Karpas-422 (cell line): ENCODE measurements at regions not wholly inside any gene's neighbourhood (a gene's known extent, or its start where the extent isn't known, plus 50 kb on each side); places are given as distances from the start of the nearest gene placed in this dataset.

Experiments
- DNase-seq: peaks from one replicate; pipeline ENCODE4 v3.0.0-alpha.2; 2015
- H2AFZ ChIP-seq: fragments of 200-600 bp; sonication (generic); 2 replicates; pipeline ENCODE4 v1.6.1; 2014; ENCODE audit warnings: antibody characterized with exemption, low read length, mixed read lengths
- H3K27ac ChIP-seq: fragments of 200-600 bp; sonication (generic); 2 replicates; pipeline ENCODE4 v1.5.1; 2014; ENCODE audit warnings: mild to moderate bottlenecking, low read length, moderate library complexity
- H3K27me3 ChIP-seq: fragments of 200-600 bp; sonication (generic); 2 replicates; pipeline ENCODE4 v1.6.1; 2014; ENCODE audit warnings: low read length, mixed read lengths
- H3K36me3 ChIP-seq: fragments of 200-600 bp; sonication (generic); 2 replicates; pipeline ENCODE4 v1.6.1; 2014; ENCODE audit warnings: low read length, mixed read lengths; ENCODE audit not compliant: insufficient read depth
- H3K4me1 ChIP-seq: fragments of 200-600 bp; sonication (generic); 2 replicates; pipeline ENCODE4 v1.6.1; 2014; ENCODE audit warnings: mild to moderate bottlenecking, low read length, mixed read lengths
- H3K4me2 ChIP-seq: fragments of 200-600 bp; sonication (generic); 2 replicates; pipeline ENCODE4 v1.6.1; 2014; ENCODE audit warnings: low read length, low read depth, mild to moderate bottlenecking; ENCODE audit not compliant: poor library complexity, severe bottlenecking
- H3K4me3 ChIP-seq: fragments of 200-600 bp; sonication (generic); 2 replicates; pipeline ENCODE4 v1.5.1; 2014; ENCODE audit warnings: mild to moderate bottlenecking, antibody characterized with exemption, low read length, mixed read lengths
- H3K79me2 ChIP-seq: fragments of 200-600 bp; sonication (generic); 2 replicates; pipeline ENCODE4 v1.6.1; 2014; ENCODE audit warnings: mild to moderate bottlenecking, low read length, mixed read lengths
- H3K9ac ChIP-seq: fragments of 200-600 bp; sonication (generic); 2 replicates; pipeline ENCODE4 v1.6.0; 2014; ENCODE audit warnings: low read length
- H3K9me2 ChIP-seq: fragments of 200-600 bp; sonication (generic), shearing (Covaris generic); replicated peaks from 2 replicates; pipeline ENCODE4 v1.6.0; 2014; ENCODE audit warnings: mild to moderate bottlenecking, low read length, moderate library complexity; ENCODE audit not compliant: insufficient read depth
- H3K9me3 ChIP-seq: fragments of 300-700, 200-600 bp; sonication (generic); 2 replicates; pipeline ENCODE4 v1.6.1; 2014; ENCODE audit warnings: low read length, mixed read lengths
- H4K20me1 ChIP-seq: fragments of 200-600 bp; sonication (generic); 2 replicates; pipeline ENCODE4 v1.6.1; 2014; ENCODE audit warnings: mild to moderate bottlenecking, antibody characterized with exemption, low read length, low read depth; ENCODE audit not compliant: insufficient read depth

- Histone ChIP-seq H3K79me2 (no peaks in the 10 kb centered on the region), H3K9ac (no peak overlapping the region), H4K20me1 (no peaks in the 10 kb centered on the region), H3K9me2 (no peaks in the 10 kb centered on the region), H3K4me1 (no peaks in the 10 kb centered on the region), H3K36me3 (no peaks in the 10 kb centered on the region), H3K27me3 (no peaks in the 10 kb centered on the region), H3K4me3 (no peak overlapping the region), H3K4me2 (no peak overlapping the region), H3K9me3 (peaks cover 6% of the 10 kb centered on the region), H2AFZ (no peak overlapping the region), H3K27ac (no peak overlapping the region)
- DNase-seq, result no peak
Measured at GRCh38 chr7:79619216-79619615, 165.7 kb upstream of the MAGI2 start.

- Histone ChIP-seq H3K9me2 (no peaks in the 10 kb centered on the region), H3K4me1 (no peaks in the 10 kb centered on the region), H3K9ac (no peak overlapping the region), H2AFZ (no peak overlapping the region), H3K27me3 (no peaks in the 10 kb centered on the region), H3K27ac (no peak overlapping the region), H3K79me2 (no peaks in the 10 kb centered on the region), H3K9me3 (peaks cover 14% of the 10 kb centered on the region), H3K4me3 (no peak overlapping the region), H3K4me2 (no peak overlapping the region), H4K20me1 (no peaks in the 10 kb centered on the region), H3K36me3 (no peaks in the 10 kb centered on the region)
- DNase-seq, result no peak
Measured at GRCh38 chr7:79615871-79616640, 162.6 kb upstream of the MAGI2 start.

- no peak overlapping the region for H3K4me2 ChIP-seq
- no peaks in the 10 kb centered on the region for H3K4me1 ChIP-seq
- no peak overlapping the region for H3K9ac ChIP-seq
- H3K4me3 ChIP-seq, result no peak overlapping the region
- H3K9me3 ChIP-seq, result peaks cover 14% of the 10 kb centered on the region
- no peaks in the 10 kb centered on the region for H3K9me2 ChIP-seq
- H3K27ac ChIP-seq, result no peak overlapping the region
- H3K79me2 ChIP-seq, result no peaks in the 10 kb centered on the region
- no peaks in the 10 kb centered on the region for H3K27me3 ChIP-seq
- H3K36me3 ChIP-seq, result no peaks in the 10 kb centered on the region
- no peak for DNase-seq
- no peak overlapping the region for H2AFZ ChIP-seq
- no peaks in the 10 kb centered on the region for H4K20me1 ChIP-seq
Measured at GRCh38 chr7:79615466-79615865, 162.0 kb upstream of the MAGI2 start.

- H3K27ac ChIP-seq, result no peak overlapping the region
- H3K4me1 ChIP-seq, result no peaks in the 10 kb centered on the region
- no peaks in the 10 kb centered on the region for H3K36me3 ChIP-seq
- DNase-seq, result no peak
- no peaks in the 10 kb centered on the region for H3K79me2 ChIP-seq
- no peaks in the 10 kb centered on the region for H3K9me2 ChIP-seq
- H3K9me3 ChIP-seq, result peaks cover 8% of the 10 kb centered on the region
- H4K20me1 ChIP-seq, result no peaks in the 10 kb centered on the region
- no peak overlapping the region for H2AFZ ChIP-seq
- no peak overlapping the region for H3K4me2 ChIP-seq
- no peak overlapping the region for H3K4me3 ChIP-seq
- no peaks in the 10 kb centered on the region for H3K27me3 ChIP-seq
- H3K9ac ChIP-seq, result no peak overlapping the region
Measured at GRCh38 chr7:79612903-79613302, 159.4 kb upstream of the MAGI2 start.

- H2AFZ ChIP-seq, result no peak overlapping the region
- peaks cover 9% of the 10 kb centered on the region; the same call in 1 of the 2 replicates for H3K9me3 ChIP-seq
- no peaks in the 10 kb centered on the region for H3K27me3 ChIP-seq
- H3K9ac ChIP-seq, result no peak overlapping the region
- H4K20me1 ChIP-seq, result no peaks in the 10 kb centered on the region
- no peak overlapping the region for H3K27ac ChIP-seq
- no peak overlapping the region for H3K4me3 ChIP-seq
- H3K4me2 ChIP-seq, result no peak overlapping the region
- no peaks in the 10 kb centered on the region for H3K9me2 ChIP-seq
- no peaks in the 10 kb centered on the region for H3K4me1 ChIP-seq
- no peaks in the 10 kb centered on the region for H3K36me3 ChIP-seq
- H3K79me2 ChIP-seq, result no peaks in the 10 kb centered on the region
- DNase-seq, result no peak
Measured at GRCh38 chr7:79612022-79612421, 158.6 kb upstream of the MAGI2 start.

GRCh38 chr7:79610748-79611304, 157.4 kb upstream of the MAGI2 start:
- no peak overlapping the region for H3K4me3 ChIP-seq
- peaks cover 16% of the 10 kb centered on the region for H3K9me3 ChIP-seq
- no peak overlapping the region for H3K27ac ChIP-seq
- DNase-seq, result no peak
- no peaks in the 10 kb centered on the region for H4K20me1 ChIP-seq
- no peak overlapping the region for H3K4me2 ChIP-seq
- no peak overlapping the region for H3K9ac ChIP-seq
- no peaks in the 10 kb centered on the region for H3K27me3 ChIP-seq
- H2AFZ ChIP-seq, result no peak overlapping the region
- H3K79me2 ChIP-seq, result no peaks in the 10 kb centered on the region
- H3K36me3 ChIP-seq, result no peaks in the 10 kb centered on the region
- no peaks in the 10 kb centered on the region for H3K9me2 ChIP-seq
- H3K4me1 ChIP-seq, result no peaks in the 10 kb centered on the region

- no peaks in the 10 kb centered on the region for H3K4me1 ChIP-seq
Measured at GRCh38 chr7:79610313-79610712, 156.8 kb upstream of the MAGI2 start.

GRCh38 chr7:79608005-79608404, 154.5 kb upstream of the MAGI2 start:
- H4K20me1 ChIP-seq, result no peaks in the 10 kb centered on the region

More at GRCh38 chr7:79610313-79610712, 156.8 kb upstream of the MAGI2 start:
- Histone ChIP-seq H3K9ac (no peak overlapping the region), H3K79me2 (no peaks in the 10 kb centered on the region), H3K9me3 (peaks cover 16% of the 10 kb centered on the region), H3K4me3 (no peak overlapping the region), H4K20me1 (no peaks in the 10 kb centered on the region), H3K36me3 (no peaks in the 10 kb centered on the region), H3K9me2 (no peaks in the 10 kb centered on the region), H2AFZ (no peak overlapping the region), H3K4me2 (no peak overlapping the region), H3K27me3 (no peaks in the 10 kb centered on the region), H3K27ac (no peak overlapping the region)
- DNase-seq, result no peak

More at GRCh38 chr7:79608005-79608404, 154.5 kb upstream of the MAGI2 start:
- Histone ChIP-seq H3K9me2 (no peaks in the 10 kb centered on the region), H2AFZ (no peak overlapping the region), H3K9me3 (peaks cover 11% of the 10 kb centered on the region), H3K27me3 (no peaks in the 10 kb centered on the region), H3K27ac (no peak overlapping the region), H3K4me2 (no peak overlapping the region), H3K9ac (no peak overlapping the region), H3K79me2 (no peaks in the 10 kb centered on the region), H3K4me3 (no peak overlapping the region), H3K36me3 (no peaks in the 10 kb centered on the region), H3K4me1 (no peaks in the 10 kb centered on the region)
- no peak for DNase-seq
